Lower leg skin (tissue), 4 donors: ENCODE measurements at regions not wholly inside any gene's neighbourhood (a gene's known extent, or its start where the extent isn't known, plus 50 kb on each side); places are given as distances from the start of the nearest gene placed in this dataset.

Experiments used
- DNase-seq, 2 donors: peaks; one replicate each; pipeline ENCODE4 v3.0.0-alpha.2; 2019; ENCODE audit warnings: low spot score in 2 of 2
- H3K4me3 ChIP-seq: fragments of 200-600 bp; sonication (generic); 2 replicates; pipeline ENCODE4 v1.5.1; 2017; ENCODE audit warnings: mild to moderate bottlenecking, low read depth; ENCODE audit not compliant: poor library complexity, severe bottlenecking
- CTCF ChIP-seq, 3 donors: fragments of 450-650 bp; IDR thresholded peaks; one replicate each; pipeline ENCODE4 v1.5.1; 2016; ENCODE audit warnings: antibody characterized with exemption in 3 of 3, mild to moderate bottlenecking in 3 of 3, moderate library complexity in 2 of 3
- POLR2A ChIP-seq, 2 donors: fragments of 450-650 bp; IDR thresholded peaks; one replicate each; pipeline ENCODE4 v1.6.1; 2016 to 2017; ENCODE audit warnings: antibody characterized with exemption in 2 of 2, mild to moderate bottlenecking in 1 of 2, moderate library complexity in 1 of 2
- WGBS, 2 donors: methylation state at CpG; one replicate each; pipeline ENCODE4 v1.1.5; 2018; 5-methylcytosine and 5-hydroxymethylcytosine counted together
- intact Hi-C: fragments of 100-400 bp; cut with DNase I; formaldehyde crosslinking; loops from one replicate; pipeline ENCODE4 v1.15.0; 2023; ENCODE audit warnings: low total_unique reads

- TF ChIP-seq POLR2A (IDR thresholded peaks at IDR 0.05) = no peak
- no peak for TF ChIP-seq CTCF (IDR thresholded peaks at IDR 0.05)
- H3K4me3 ChIP-seq = no peak overlapping the region
- intact Hi-C loops = no loop called here
- WGBS, 2 donors = 50 to 55% methylated on average over 4 of the region's 4 CpGs
- no peak for DNase-seq
Observed at GRCh38 chr12:98045395-98045794, 470.0 kb upstream of the TMPO start.

- H3K4me3 ChIP-seq = no peak overlapping the region
- TF ChIP-seq POLR2A (IDR thresholded peaks at IDR 0.05) (no peak), CTCF (IDR thresholded peaks at IDR 0.05) (no peak)
- intact Hi-C loops = no loop called here
- no peak for DNase-seq
Observed at GRCh38 chr12:98048326-98048725, 467.1 kb upstream of the TMPO start.

GRCh38 chr12:98053202-98053601, 462.2 kb upstream of the TMPO start:
- no peak for DNase-seq
- H3K4me3 ChIP-seq = no peak overlapping the region
- intact Hi-C loops = no loop called here

GRCh38 chr12:98057701-98058100, 457.7 kb upstream of the TMPO start:
- H3K4me3 ChIP-seq = no peak overlapping the region
- 90 to 91% methylated on average over 1 of the region's 1 CpG for WGBS, 2 donors
- intact Hi-C loops = no loop called here
- TF ChIP-seq POLR2A (IDR thresholded peaks at IDR 0.05) = no peak
- no peak for TF ChIP-seq CTCF (IDR thresholded peaks at IDR 0.05)
- DNase-seq = no peak

More at GRCh38 chr12:98053202-98053601, 462.2 kb upstream of the TMPO start:
- TF ChIP-seq CTCF (IDR thresholded peaks at IDR 0.05) (no peak), POLR2A (IDR thresholded peaks at IDR 0.05) (no peak)
- WGBS, 2 donors = 65 to 68% methylated on average over 2 of the region's 2 CpGs

GRCh38 chr12:98058213-98058612, 457.2 kb upstream of the TMPO start:
- no peak overlapping the region for H3K4me3 ChIP-seq
- intact Hi-C loops = no loop called here
- TF ChIP-seq POLR2A (IDR thresholded peaks at IDR 0.05) (no peak), CTCF (IDR thresholded peaks at IDR 0.05) (no peak)
- DNase-seq = no peak
- 89 to 91% methylated on average over 4 of the region's 4 CpGs for WGBS, 2 donors

GRCh38 chr12:98058838-98059237, 456.6 kb upstream of the TMPO start:
- 83 to 84% methylated on average over 3 of the region's 3 CpGs for WGBS, 2 donors
- intact Hi-C loops = no loop called here
- TF ChIP-seq POLR2A (IDR thresholded peaks at IDR 0.05) (no peak), CTCF (IDR thresholded peaks at IDR 0.05) (no peak)
- no peak overlapping the region for H3K4me3 ChIP-seq
- DNase-seq = no peak
